HEK293T (cell line): ENCODE measurements at regions not wholly inside any gene's neighbourhood (a gene's known extent, or its start where the extent isn't known, plus 50 kb on each side); places are given as distances from the start of the nearest gene placed in this dataset.

Experiments
- CTBP1 ChIP-seq: fragments of 450-650 bp; IDR thresholded peaks from 2 replicates; pipeline ENCODE4 v1.6.1; 2016; ENCODE audit warnings: borderline replicate concordance
- ELF4 ChIP-seq: fragments of 450-650 bp; IDR thresholded peaks from 2 replicates; pipeline ENCODE4 v1.6.1; 2017; ENCODE audit warnings: antibody characterized with exemption
- FOXA1 ChIP-seq: fragments of 450-650 bp; IDR thresholded peaks from 2 replicates; pipeline ENCODE4 v1.6.1; 2016; ENCODE audit warnings: mild to moderate bottlenecking
- HDGF ChIP-seq: fragments of 450-650 bp; IDR thresholded peaks from 2 replicates; pipeline ENCODE4 v1.6.1; 2017; ENCODE audit warnings: antibody characterized with exemption, borderline replicate concordance
- PKNOX1 ChIP-seq: fragments of 450-650 bp; IDR thresholded peaks from 2 replicates; pipeline ENCODE4 v1.6.1; 2016
- SP1 ChIP-seq: fragments of 450-650 bp; IDR thresholded peaks from 2 replicates; pipeline ENCODE4 v1.6.1; 2017
- SUZ12 ChIP-seq: fragments of 450-650 bp; IDR thresholded peaks from 2 replicates; pipeline ENCODE4 v1.6.1; 2016; ENCODE audit warnings: mild to moderate bottlenecking
- TARDBP ChIP-seq: fragments of 450-650 bp; IDR thresholded peaks from 2 replicates; pipeline ENCODE4 v1.6.1; 2016
- ZNF384 ChIP-seq: fragments of 450-650 bp; IDR thresholded peaks from 2 replicates; pipeline ENCODE4 v1.6.1; 2016

GRCh38 chr18:57918601-57919000, 115.5 kb upstream of the ATP8B1 start:
- TF ChIP-seq SP1 (no peak), ZNF384 (no peak), CTBP1 (no peak), SUZ12 (no peak), TARDBP (no peak), PKNOX1 (no peak), ELF4 (no peak), FOXA1 (no peak), HDGF (no peak)
